Panc1 (cell line): ENCODE measurements at regions not wholly inside any gene's neighbourhood (a gene's known extent, or its start where the extent isn't known, plus 50 kb on each side); places are given as distances from the start of the nearest gene placed in this dataset.

Source experiments
- ATAC-seq: fragments of 200-7000 bp; cut with Tn5 transposase; 2 replicates; pipeline ENCODE4 v1.9.1; 2020; ENCODE audit warnings: mild to moderate bottlenecking, moderate library complexity
- BruUV-seq: library from RNA; stranded (reverse); fragments of 400-500 nt; replicated peaks from 2 replicates; lab custom pipeline; 2021; lab: Mats Ljungman, UMichigan
- CTCF ChIA-PET: fragments of 300-600 bp; sonication (Branson Sonifier 250); formaldehyde crosslinking; loops from one replicate; lab custom pipeline; 2022; ENCODE audit warnings: antibody characterized with exemption; lab: Charles Lee
- POLR2A ChIA-PET: fragments of 300-600 bp; sonication (Branson Sonifier 250); formaldehyde crosslinking; loops from one replicate; lab custom pipeline; 2022; ENCODE audit warnings: antibody characterized with exemption; lab: Charles Lee
- DNase-seq: peaks from one replicate; pipeline ENCODE4 v3.0.0-alpha.2; 2010; ENCODE audit warnings: low read depth, low spot score
- H3K27ac ChIP-seq: 2 replicates; pipeline ENCODE4 v1.5.1; 2011; ENCODE audit warnings: mild to moderate bottlenecking, low read length, inconsistent platforms
- H3K27me3 ChIP-seq: fragments of 200-500 bp; sonication (Bioruptor generic); 2 replicates; pipeline ENCODE4 v1.6.0; 2014; ENCODE audit warnings: low read length, inconsistent platforms; ENCODE audit not compliant: control insufficient read depth, insufficient read depth
- H3K36me3 ChIP-seq: fragments of 200-500 bp; sonication (Bioruptor generic); 2 replicates; pipeline ENCODE4 v1.5.1; 2014; ENCODE audit warnings: inconsistent platforms, mild to moderate bottlenecking, low read length, moderate library complexity; ENCODE audit not compliant: control insufficient read depth, insufficient read depth
- H3K4me1 ChIP-seq: 2 replicates; pipeline ENCODE4 v1.5.1; 2011; ENCODE audit warnings: inconsistent platforms, mild to moderate bottlenecking, low read length, moderate library complexity; ENCODE audit not compliant: control insufficient read depth, insufficient read depth
- H3K4me3 ChIP-seq, 2 experiments: 2 replicates each; pipeline ENCODE4 v1.5.1; 2011 to 2012; ENCODE audit warnings: low read depth in 2 of 2, low read length in 2 of 2, mild to moderate bottlenecking in 2 of 2, inconsistent platforms in 1 of 2, moderate library complexity in 1 of 2
- H3K9me3 ChIP-seq: fragments of 200-500 bp; sonication (Bioruptor generic); 2 replicates; pipeline ENCODE4 v1.5.1; 2014; ENCODE audit warnings: low read depth, mild to moderate bottlenecking, inconsistent platforms, low read length, moderate library complexity; ENCODE audit not compliant: control insufficient read depth, insufficient read depth
- CTCF ChIP-seq: fragments of 450-650 bp; IDR thresholded peaks from 2 replicates; pipeline ENCODE4 v1.5.1; 2017; ENCODE audit warnings: mild to moderate bottlenecking
- POLR2AphosphoS5 ChIP-seq: IDR thresholded peaks from 2 replicates; pipeline ENCODE4 v1.6.1; 2012; ENCODE audit warnings: mild to moderate bottlenecking, low read depth, low read length, moderate library complexity
- REST ChIP-seq, 2 experiments: IDR thresholded peaks; 2 replicates each; pipeline ENCODE4 v1.6.1; 2011 to 2012; ENCODE audit warnings: low read depth in 2 of 2, control low read depth in 1 of 2, low read length in 1 of 2, mild to moderate bottlenecking in 1 of 2, moderate library complexity in 1 of 2; ENCODE audit not compliant: insufficient read depth in 1 of 2
- SIN3A ChIP-seq: IDR thresholded peaks from 2 replicates; pipeline ENCODE4 v1.6.1; 2012; ENCODE audit warnings: low read depth, mild to moderate bottlenecking, low read length, moderate library complexity, borderline replicate concordance; ENCODE audit not compliant: insufficient read depth
- TCF7L2 ChIP-seq: IDR thresholded peaks from 2 replicates; pipeline ENCODE4 v1.6.1; 2011; ENCODE audit warnings: mild to moderate bottlenecking, low read depth, low read length, inconsistent platforms
- in situ Hi-C: cut with HindIII; loops from 2 replicates; pipeline ENCODE4 v1.10.0; 2016; ENCODE audit warnings: low sequenced_read_pairs, low pct_unique_long_range_greater_than_20kb
- intact Hi-C: fragments of 100-400 bp; cut with micrococcal nuclease; formaldehyde crosslinking; loops from one replicate; pipeline ENCODE4 v1.10.0; 2022; ENCODE audit not compliant: unreplicated experiment

DNA sequence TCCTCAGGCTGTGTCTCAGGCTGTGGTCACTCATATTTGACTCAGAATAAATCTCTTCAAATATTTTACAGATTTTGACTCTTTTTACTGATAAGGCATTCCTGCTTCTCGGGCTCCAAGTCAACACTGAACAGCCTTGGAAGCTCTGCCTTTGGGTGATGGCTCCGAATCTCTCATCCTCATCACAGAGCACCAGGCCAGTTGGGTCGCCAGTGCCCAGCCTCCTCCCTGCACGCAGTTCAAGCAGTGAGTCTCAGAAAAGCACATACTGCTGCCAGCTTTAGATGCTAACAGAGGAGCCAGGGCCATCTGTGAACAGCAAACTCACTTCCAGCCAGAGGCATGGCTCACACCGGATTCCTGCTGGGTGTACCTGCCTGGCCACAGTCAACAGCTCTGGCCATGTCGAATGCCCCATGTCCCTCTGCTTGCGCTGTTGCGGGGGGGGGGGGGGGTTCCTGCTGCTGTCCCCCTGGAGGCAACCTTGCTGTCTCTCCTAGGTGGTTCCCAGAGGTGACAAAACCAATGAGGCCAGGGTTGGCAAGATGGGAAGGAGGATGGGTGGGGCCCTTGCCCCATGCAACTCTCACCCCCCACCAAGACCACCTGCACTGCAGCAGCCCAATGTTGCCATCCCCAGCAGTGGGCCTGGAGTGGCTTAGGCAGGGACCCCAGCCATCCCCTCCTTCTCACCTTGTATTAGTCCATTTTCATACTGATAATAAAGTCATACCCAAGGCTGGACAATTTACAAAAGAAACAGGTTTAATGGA is 248.8 kb downstream of the ERMARD start:
- Histone ChIP-seq H3K27me3 (no peaks in the 10 kb centered on the region), H3K27ac (no peak overlapping the region), H3K4me1 (no peaks in the 10 kb centered on the region), H3K36me3 (no peaks in the 10 kb centered on the region), H3K4me3 (no peak overlapping the region), H3K9me3 (no peaks in the 10 kb centered on the region)
- no peak for ATAC-seq
- DNase-seq = no peak
- POLR2A ChIA-PET = no interaction called here
- in situ Hi-C loops = no loop called here
- no peak for TF ChIP-seq POLR2AphosphoS5
- no peak for TF ChIP-seq TCF7L2
- no peak for TF ChIP-seq REST (IDR thresholded peaks at IDR 0.05; ENCODE audit: insufficient read depth in 1 of 2, low read depth in 2 of 2, low read length in 1 of 2)
- TF ChIP-seq SIN3A = no peak
- no peak for TF ChIP-seq CTCF
- BruUV-seq = no TSS peak
- CTCF ChIA-PET = no interaction called here
- intact Hi-C loops = no loop called here

GRCh38 chr6:169999367-169999766 is 247.9 kb downstream of the ERMARD start:
- H3K4me3 ChIP-seq = no peak overlapping the region
- intact Hi-C loops (loop anchor here (5.0 kb wide), 1 partner anchor 817 kb away; no protein-coding TSS in a partner anchor), in situ Hi-C loops (no loop called here)
- no peak overlapping the region for H3K27ac ChIP-seq
- ChIA-PET CTCF (no interaction called here), POLR2A (no interaction called here)
- H3K36me3 ChIP-seq = no peaks in the 10 kb centered on the region
- DNase-seq (no peak), ATAC-seq (no peak)
- no peaks in the 10 kb centered on the region for H3K9me3 ChIP-seq
- no peak for TF ChIP-seq CTCF
- no peak for TF ChIP-seq TCF7L2
- TF ChIP-seq POLR2AphosphoS5 = no peak
- no peak for TF ChIP-seq REST (IDR thresholded peaks at IDR 0.05; ENCODE audit: insufficient read depth in 1 of 2, low read depth in 2 of 2, low read length in 1 of 2)
- no peak for TF ChIP-seq SIN3A
- no peaks in the 10 kb centered on the region for H3K4me1 ChIP-seq
- BruUV-seq = no TSS peak
- H3K27me3 ChIP-seq = no peaks in the 10 kb centered on the region
